Uterus (tissue), 2 donors: ENCODE measurements at regions not wholly inside any gene's neighbourhood (a gene's known extent, or its start where the extent isn't known, plus 50 kb on each side); places are given as distances from the start of the nearest gene placed in this dataset.

ENCODE experiments used
- POLR2A ChIP-seq, 2 donors: fragments of 450-650 bp; IDR thresholded peaks; one replicate each; pipeline ENCODE4 v1.6.1; 2016; ENCODE audit warnings: antibody characterized with exemption in 2 of 2, mild to moderate bottlenecking in 1 of 2, moderate library complexity in 1 of 2
- TF ChIP-seq, protein P1 (sequence below), 4 experiments: fragments of 200-600 bp in 2 of 4; fragments of 450-650 bp in 2 of 4; sonication (generic) in 2 of 4; IDR thresholded peaks; one replicate each; pipeline ENCODE4 v1.5.1; 2016 to 2019; ENCODE audit warnings: antibody characterized with exemption in 4 of 4, mild to moderate bottlenecking in 2 of 4, moderate library complexity in 1 of 4

DNA sequence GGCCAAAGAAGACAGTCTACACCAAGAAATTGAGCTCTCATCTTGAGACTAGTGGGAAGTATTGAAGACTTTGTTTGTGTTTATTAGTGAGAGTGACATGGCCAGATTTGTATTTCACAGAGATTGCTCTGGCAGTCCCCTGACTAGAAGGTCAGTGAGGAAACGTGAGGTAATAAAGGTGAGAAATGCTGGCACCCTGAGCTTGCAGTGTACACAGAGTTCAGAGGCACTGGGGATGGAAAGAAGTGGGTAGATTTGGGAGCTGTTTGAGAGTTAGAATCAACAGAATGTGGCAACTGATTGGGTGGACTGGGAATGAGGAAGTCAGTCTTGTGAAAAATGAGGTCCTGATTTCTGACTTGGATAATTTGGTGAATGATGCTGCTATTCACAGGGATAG lies 336.9 kb downstream of the SNAPC1 start:
- TF ChIP-seq, protein P1, sequence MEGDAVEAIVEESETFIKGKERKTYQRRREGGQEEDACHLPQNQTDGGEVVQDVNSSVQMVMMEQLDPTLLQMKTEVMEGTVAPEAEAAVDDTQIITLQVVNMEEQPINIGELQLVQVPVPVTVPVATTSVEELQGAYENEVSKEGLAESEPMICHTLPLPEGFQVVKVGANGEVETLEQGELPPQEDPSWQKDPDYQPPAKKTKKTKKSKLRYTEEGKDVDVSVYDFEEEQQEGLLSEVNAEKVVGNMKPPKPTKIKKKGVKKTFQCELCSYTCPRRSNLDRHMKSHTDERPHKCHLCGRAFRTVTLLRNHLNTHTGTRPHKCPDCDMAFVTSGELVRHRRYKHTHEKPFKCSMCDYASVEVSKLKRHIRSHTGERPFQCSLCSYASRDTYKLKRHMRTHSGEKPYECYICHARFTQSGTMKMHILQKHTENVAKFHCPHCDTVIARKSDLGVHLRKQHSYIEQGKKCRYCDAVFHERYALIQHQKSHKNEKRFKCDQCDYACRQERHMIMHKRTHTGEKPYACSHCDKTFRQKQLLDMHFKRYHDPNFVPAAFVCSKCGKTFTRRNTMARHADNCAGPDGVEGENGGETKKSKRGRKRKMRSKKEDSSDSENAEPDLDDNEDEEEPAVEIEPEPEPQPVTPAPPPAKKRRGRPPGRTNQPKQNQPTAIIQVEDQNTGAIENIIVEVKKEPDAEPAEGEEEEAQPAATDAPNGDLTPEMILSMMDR (IDR thresholded peaks at IDR 0.05): no peak
- no peak for TF ChIP-seq POLR2A (IDR thresholded peaks at IDR 0.05)
